GM19372 (cell line): ENCODE measurements at regions not wholly inside any gene's neighbourhood (a gene's known extent, or its start where the extent isn't known, plus 50 kb on each side); places are given as distances from the start of the nearest gene placed in this dataset.
A peak's percentile ranks its signal among the peaks of the same experiment; 100 is the strongest.
"Not testable (repeated sequence)": the region's sequence is repeated elsewhere in the genome, so short reads cannot be mapped to it uniquely, and the experiment has no call there.

ENCODE experiments used
- ATAC-seq: cut with Tn5 transposase; IDR thresholded peaks from one replicate; pipeline ENCODE4 v1.9.1; 2021; ENCODE audit warnings: mild to moderate bottlenecking, low read depth, moderate library complexity; ENCODE audit not compliant: unreplicated experiment

DNA sequence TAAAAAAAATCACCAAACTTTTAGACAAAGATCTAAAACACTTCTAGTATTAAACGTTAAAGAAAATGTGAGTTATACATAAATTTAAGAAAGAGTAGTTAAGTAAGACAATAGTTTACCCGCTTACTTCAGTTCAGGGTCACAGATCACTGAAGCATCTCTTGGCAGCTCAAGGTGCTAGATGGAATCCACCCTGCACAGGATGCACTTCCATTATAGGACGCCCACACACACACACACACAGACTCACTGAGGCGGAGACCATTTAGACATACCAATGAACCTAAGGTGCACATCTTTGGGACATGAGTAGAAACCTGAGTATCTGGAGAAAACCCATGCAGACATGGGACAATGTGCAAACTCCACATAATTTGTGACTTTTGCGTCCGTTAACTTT, 630.6 kb upstream of the ZNF804A start:
- ATAC-seq = no peak

DNA sequence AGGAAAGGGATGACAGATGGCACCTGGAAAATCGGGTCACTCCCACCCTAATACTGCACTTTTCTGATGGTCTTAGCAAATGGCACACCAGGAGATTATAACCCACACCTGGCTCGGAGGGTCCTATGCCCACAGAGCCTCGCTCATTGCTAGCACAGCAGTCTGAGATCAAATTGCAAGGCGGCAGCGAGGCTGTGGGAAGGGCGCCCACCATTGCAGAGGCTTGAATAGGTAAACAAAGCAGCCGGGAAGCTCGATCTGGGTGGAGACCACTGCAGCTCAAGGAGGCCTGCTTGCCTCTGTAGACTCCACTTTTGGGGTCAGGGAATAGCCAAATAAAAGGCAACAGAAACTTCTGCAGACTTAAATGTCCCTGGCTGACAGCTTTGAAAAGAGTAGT, 622.7 kb upstream of the ZNF804A start:
- ATAC-seq = not testable (repeated sequence)

DNA sequence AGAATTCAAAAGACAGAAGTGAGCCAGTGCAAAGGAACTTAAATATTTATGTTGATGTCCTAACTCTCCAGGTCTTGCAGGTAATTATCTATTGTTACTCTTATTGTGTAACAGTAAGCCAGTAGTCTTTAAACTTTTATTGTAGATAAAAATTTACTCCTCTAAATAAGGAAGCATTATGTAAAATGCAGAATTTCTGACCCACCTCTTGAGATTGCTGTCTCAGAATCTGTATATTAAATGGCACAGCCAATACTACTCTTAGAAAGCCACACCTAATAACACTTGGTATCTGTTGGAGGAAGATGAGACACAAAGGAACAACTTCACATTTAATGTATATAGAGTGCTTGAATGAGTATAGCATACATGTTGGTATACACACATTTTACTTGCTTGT, 613.5 kb upstream of the ZNF804A start:
- no peak for ATAC-seq

DNA sequence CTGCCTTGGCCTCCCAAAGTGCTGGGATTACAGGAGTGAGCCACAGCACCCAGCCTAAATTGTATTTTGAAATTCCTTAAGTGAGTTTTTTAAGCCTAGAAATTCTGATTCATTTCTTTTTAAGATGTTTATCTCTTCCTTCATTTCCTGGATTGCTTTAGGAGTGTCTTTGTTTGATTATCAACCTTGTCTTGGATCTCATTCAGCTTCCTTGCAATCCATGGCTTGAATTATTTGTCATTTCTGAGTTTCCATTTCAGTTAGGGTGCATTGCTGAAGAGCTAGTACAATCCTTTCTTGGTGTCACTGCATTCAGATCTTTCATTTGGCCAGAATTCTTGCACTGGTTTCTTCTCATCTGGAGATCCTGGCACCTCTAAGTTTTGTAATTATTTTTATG, 606.4 kb upstream of the ZNF804A start:
- no peak for ATAC-seq

DNA sequence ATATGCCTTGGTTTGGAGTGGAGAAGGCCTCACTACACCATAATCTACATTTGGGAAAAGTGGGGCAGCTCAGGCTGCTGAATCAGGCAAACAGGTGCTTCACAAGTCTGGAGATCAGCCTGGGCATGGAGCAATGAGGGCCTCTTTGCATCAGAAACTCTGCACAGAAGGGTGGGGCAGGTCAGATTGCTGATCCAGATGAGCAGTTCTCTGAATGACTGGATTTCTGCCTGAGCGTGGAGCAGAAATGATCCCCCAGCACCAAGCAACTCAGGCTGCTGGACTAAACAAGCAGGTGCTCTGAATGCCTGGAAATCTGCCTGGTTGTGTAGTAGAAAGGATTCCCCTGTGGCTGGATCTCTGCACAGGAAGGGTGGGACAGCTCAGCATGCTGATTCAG, 605.3 kb upstream of the ZNF804A start:
- no peak for ATAC-seq

DNA sequence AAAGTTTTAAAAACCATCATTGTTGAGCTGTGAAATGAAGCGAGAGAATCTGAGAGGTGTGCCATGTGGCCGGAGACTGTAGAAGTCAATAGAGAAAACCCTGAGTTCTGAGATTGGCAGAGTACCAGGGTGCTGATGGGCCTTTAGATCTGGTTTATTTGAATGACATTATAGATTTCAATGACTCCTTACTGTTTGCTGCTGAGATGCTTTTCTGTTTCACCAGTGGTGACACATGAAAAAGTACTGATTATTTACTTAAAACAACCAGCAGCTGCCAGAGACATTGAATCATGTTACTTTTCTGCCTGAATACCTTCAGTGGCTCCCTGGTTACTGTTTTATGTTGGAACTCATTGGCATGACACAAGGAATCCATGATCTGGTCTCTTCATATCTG, 602.7 kb upstream of the ZNF804A start:
- no peak for ATAC-seq

DNA sequence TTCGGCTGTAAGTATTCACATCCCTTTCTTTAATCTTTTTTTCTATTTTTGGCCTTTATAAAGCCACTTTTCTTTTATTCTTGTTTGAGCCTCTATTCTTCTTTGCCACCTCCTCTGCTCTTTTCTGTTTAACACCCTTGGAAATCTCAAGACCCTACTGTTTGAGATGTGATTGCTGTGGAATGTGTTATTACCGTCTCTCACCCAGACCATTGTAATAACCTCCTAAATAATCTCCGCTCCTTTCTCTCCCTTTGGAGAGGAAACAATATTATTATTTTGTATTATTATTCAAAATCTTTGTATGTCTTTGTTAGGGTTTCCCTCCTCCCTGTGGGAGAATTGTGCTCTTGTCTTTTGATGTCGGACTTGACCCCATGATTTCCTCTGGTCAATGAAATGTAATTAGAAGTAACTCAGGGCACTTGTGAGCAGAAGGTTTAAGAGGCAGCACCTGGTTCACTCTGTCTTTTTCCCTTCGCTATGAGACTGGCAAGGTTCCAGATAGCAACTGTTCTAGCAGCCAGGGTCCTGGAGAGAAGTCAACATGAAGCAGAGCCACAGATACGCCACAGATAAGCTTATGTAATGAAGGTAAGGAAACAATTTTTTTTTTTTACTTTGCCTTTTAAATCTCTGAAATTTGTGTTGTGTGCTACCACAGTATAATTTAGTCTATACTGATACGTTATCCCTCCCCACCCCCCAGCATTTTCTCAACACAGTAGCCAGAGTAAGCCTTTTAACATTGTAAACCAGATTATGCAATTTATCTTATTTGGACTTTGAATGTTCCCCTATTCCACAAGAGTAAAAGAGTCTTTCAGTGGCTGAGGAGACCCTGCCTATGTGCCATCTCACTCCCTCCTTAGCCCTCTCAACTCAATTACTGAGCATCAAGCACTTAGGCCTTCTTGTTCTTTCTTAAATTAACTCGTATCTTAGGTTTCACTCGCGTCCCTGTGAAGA, 601.2 kb upstream of the ZNF804A start:
- no peak for ATAC-seq

DNA sequence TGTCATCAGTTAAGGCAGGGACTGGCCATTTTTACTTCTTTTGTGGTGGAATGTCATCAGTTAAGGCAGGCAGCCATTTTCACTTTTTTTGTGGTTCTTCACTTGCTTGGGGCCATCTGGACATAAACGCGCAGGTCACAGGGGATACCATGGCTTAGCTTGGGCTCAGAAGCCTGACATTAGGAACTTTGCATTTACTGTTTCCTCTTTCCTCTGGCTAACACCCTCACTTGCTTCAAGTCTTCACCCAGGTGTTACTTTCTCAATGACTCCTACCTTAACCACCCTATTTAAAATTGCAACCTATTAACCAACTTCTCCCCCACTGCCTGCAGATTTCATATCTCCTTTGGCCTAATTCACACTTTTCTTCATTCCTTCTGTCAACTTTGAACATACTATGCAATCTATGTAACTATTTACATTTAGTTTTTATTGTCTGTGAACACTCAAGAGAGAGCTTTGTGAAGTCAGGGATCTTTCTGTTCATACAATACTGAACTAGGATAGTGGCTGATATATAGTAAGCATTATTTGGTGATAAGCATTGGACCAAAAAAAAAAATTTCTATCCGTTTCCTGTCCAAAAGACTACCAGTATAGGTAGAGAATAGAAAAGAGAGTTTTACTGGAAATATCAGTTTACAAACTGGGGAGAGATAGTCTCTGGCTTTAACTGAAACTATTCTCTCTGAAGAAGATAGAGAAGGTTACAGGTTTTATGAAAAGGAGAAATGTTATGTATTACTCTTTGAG, 600.1 kb upstream of the ZNF804A start:
- peak; percentile 84 for ATAC-seq

DNA sequence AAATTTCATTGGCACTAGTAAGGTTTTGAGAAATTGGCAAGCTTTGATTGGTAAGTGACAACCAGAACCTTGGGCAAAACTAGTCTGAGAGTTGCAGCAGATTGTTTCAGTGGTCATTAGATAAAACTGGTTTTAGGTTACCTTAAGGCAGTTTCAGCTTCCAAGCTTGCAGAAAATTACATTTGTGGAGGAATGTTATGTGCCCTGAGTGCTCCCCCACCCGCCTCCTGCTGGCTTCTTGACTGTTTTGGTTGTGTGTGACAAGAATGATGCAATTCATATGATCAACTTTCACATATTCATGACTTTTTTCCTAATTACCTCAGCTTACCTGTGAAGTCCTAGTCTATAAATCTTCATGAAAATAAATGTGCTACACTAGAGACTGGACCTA, 599.5 kb upstream of the ZNF804A start:
- ATAC-seq = peak; percentile 8

DNA sequence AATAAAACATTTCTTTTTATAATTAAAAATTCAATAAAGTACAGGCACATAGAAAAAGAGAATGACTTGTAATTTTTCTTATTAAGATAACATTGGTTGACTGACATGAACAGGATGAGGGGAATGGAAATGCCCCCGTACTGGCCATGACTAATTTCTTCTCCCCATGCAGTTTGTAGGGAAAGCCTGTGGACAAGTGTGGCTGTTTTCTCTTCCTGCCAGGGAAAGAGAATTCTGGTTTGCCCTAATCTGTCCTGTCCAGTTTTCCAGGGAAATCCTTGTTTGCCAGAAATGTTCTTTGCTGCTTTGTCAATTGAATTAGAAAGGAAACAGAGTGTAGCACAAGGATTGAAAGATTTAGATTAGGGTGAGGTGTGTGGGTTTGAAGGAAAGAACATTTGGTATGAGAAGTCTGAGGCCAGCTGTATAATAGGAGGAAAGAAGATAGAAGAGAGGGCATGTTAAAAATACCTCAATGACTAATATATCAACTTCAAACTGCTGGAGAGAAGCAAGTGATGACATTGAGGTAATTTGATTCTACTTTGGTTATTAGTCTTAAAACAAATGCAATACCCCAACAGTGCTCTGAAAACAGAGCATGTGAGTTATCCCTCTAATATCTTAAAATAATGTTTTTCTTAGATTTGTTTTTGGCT, 593.9 kb upstream of the ZNF804A start:
- peak; percentile 80 for ATAC-seq

DNA sequence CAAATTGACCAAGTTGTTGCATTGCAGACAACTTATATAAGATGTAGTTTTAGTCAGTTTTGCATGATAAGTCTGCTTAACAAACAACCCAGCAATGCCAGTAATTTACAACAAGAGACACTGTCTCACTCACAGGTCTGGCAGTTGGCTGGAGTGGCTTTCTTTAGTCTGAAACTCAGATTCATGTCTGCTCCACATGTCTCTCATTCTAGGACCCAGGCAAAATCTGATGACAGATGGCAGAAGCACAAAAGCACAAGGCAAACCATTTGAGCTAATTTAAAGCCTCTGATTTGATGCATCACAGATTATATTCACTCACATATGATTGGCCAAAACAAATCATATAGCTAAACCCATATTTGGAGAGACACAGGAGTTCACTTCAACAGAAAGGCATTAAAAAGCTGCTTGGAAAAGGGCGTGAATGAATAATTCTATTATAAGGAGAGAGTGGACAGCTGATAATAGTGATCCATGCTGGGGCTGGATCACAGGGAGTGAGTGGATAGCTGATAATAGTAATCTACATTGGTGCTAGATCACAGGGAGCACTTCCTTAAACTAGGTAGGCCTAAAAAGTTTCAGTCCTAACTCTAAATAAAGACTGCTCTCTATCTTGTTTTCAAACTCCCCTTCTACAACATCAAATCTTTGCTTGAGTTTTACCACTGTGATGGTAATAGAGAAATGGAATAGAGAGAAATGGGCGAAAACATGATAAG, 593.2 kb upstream of the ZNF804A start:
- peak; percentile 32 for ATAC-seq

DNA sequence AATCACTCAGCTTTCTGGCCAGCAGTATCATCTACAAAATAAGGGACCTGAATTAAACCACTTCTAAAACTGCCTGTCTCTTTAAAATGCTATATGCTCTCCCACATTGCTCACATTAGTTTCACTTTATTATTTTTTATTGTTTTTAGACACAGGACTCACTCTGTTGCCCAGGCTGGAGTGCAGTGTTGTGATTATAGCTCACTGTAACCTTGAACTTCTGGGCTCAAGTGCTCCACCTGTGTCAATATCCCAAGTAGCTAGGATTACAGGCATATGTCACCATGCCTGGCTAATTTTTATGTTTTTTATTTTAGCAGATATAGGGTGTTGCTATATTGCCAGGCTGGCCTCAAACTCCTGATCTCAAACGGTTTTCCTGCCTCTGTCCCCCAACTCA, 591.3 kb upstream of the ZNF804A start:
- no peak for ATAC-seq

DNA sequence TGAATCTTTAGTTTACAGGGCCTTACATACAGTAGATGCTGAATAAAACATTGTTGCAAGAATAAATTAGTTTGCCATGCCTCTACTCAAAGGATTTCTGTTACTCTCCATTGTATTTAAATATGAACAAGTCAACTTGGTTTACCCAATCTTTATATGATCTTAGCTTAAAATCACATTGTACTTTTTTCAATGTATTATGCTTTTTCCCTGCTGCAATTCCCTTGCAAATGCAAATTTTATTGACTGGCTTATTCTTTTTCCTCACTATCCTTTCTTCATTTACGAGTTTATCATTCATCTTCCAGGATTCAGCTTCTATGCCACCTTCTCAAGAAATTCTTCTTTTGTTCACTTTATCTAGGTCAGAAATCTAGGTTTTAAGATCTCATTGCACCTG, 571.4 kb upstream of the ZNF804A start:
- ATAC-seq = no peak

DNA sequence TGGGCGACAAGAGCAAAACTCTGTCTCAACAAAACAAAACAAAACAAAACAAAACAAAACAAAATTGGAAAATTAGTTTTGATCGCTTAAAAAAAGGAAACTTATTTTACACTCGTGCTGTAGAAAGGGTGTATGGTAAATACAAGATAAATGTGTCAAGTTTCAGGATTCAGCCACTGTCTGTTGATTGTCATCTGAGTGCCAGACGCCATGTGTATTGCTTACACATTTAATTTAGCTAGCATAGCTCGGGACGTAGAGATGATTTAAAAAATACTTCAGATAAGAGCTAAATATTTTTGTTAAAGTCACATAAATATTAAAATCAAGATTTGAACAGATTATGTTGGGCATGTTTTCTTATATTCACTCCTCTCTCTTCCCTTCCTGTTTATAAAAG, 568.1 kb upstream of the ZNF804A start:
- ATAC-seq = no peak

DNA sequence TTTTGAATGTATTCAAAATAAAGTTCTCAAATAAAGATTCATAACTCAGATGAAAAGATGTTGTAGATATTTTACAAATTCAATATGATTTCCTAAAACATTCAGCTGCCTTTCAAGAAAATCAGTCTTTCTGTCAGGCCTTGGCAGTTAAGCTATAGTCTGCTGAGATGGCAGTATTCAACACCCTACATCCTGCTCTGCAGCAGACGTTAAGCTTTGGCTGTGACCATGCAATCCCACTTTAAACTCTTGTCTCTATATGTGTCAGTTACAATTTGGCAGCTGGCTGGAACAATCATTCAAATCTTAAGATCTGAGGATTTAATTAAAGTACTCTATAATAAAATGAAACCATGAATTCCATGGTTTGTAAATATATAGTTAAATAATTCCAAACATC, 567.3 kb upstream of the ZNF804A start:
- no peak for ATAC-seq

DNA sequence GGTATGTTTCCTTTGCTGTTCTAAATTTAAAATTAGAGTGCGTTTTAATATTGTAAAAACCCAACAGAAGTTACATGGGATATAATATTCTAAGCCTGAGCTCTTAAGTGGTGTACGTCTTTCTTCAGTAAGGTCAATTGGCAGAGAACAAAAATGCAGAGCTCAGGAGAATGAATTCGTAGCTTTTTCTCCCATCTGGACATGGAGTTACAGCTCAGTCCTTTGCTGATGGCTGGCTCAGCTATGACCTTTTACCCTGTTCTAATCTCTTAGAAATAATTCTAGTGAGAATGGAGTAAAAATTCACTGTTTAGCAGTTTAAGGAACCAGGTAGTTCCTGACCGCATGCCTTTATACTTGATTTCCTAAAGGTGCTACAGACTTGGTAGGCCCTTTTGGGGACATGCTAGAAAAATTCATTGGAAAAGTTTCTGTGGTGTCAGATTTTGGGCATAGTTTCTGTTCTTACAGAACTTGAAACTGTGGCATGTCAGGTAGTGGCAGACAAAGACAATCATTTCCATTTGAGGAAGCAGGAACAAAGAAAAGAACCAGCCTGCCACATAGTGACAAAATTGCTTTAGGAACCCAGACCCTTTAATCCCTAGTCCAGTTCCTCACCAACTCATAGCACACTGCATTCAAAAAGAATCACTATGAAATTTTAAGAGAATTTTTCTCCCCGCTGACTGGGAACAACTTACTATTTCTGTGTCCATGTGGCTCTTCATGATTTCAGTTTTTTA, 566.8 kb upstream of the ZNF804A start:
- ATAC-seq = no peak

DNA sequence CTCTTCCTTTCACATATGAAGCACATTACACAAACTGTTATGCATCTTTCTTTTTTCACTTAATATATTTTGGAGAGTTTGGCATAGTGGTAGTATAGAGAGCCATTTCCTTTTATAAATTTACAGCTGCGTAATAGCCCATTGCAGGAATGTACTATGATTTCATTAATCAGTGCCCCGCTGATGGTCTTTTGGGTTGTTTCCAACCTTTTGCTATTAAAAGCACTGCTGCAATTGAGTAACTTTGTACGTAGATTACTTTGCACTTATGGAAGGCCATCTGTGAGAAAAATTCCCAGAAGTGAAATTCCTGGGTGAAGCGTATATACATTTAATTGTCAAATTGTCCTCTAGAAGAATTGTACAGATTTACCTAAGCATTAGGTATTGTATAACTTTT, 565.3 kb upstream of the ZNF804A start:
- no peak for ATAC-seq

DNA sequence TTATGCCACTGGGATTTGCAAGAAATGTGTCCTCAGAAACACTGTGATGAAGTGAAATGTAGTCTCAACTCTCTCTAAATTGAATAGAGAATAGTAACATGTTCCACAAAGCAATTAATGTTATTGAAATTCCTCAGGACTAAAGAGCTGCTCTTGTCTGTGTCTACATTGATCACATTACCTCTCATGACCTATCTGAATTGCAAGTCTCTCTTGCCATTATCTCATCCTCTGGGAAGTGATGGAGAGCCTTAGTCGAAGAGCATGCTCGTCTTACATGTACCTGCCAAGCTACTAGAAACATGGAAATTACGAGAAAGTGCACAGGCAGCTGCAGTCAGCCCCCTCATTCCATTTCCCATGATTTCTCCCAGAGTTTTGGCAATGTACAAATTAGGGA, 561.1 kb upstream of the ZNF804A start:
- ATAC-seq = no peak

DNA sequence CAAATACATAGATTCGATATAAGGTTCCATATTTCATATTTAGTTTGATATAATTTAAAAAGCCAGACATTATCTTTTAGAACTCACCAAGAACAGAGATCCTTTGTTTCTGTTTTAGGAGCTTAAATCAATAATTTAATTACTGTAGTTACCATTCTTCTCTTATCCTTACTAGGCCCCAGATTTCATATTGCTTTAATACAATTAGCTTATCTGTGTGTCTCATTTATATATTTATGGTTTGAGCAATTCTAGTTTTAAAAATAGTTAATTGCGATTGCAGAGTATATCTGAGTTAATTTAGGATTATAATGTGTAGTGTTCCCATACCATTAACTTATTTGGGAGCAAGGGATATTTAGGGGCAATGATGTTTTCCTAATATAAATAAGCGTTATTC, 558.8 kb upstream of the ZNF804A start:
- no peak for ATAC-seq

DNA sequence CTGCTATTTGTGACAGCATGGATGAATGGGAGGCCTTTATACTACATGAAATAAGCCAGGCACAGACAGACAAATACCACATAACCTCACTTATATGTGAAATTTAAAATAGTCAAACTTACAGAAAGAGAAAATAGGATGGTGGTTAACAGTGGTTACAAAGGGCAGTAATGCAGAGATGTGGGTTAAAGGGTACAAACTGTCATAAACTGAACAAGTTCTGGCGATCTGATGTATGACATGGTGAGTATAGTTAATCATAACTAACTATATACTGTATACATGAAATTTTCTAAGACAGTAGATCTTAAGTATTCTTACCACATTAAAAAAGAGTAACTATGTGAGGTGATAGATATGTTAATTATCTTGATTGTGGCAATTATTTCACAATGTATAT, 558.1 kb upstream of the ZNF804A start:
- no peak for ATAC-seq
